ENCODE measurements at regions not wholly inside any gene's neighbourhood (a gene's known extent, or its start where the extent isn't known, plus 50 kb on each side); places are given as distances from the start of the nearest gene placed in this dataset.

DNA sequence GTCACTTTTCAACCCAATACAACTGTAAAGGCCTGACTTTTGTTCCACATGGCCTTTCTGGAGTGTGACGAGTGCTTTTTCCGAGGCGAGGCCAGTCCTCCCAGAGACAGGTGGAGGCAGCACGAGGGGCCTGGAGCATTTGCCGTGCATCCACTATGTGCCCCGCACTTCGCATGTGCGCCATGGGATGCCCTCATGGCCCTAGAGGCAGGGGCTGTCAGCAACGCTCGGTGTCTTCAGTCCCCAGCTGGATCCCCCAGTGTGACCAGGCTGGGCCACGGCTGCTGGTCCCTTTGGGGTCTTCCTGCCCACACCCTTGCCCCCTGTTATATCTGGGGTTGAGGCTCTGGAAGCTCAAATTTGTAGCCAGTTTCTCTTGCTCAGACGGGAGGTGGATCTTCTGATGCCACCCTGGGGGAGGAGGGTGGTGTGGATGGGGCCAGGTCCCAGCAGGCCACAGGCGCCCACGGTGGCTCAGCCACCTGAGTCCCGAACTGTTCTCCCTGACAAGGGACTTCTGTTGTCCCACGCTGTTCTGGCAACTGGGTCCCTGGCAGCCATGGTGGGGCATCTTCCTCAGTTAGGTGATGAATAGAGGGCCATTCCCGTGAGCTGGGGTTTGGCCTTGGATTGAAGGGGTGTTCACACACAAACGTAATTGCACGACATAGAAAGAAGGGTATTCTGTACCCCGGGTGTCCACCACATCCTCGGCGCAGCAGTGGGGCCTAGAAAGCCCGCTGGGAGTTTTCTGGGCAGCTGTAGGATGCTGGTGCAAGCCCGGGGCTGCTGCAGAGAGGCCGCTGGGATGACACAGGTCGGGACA, 100.9 kb downstream of the CTTN start:
- no peaks in the 10 kb centered on the region for H3K4me1 ChIP-seq (replicated peaks; ENCODE audit: insufficient read depth)
- POLR2A ChIA-PET (ENCODE audit: unreplicated experiment), result no interaction called here
- no peaks in the 10 kb centered on the region for H3K9me3 ChIP-seq (ENCODE audit: insufficient read depth, low read depth)
- TF ChIP-seq, protein P1, sequence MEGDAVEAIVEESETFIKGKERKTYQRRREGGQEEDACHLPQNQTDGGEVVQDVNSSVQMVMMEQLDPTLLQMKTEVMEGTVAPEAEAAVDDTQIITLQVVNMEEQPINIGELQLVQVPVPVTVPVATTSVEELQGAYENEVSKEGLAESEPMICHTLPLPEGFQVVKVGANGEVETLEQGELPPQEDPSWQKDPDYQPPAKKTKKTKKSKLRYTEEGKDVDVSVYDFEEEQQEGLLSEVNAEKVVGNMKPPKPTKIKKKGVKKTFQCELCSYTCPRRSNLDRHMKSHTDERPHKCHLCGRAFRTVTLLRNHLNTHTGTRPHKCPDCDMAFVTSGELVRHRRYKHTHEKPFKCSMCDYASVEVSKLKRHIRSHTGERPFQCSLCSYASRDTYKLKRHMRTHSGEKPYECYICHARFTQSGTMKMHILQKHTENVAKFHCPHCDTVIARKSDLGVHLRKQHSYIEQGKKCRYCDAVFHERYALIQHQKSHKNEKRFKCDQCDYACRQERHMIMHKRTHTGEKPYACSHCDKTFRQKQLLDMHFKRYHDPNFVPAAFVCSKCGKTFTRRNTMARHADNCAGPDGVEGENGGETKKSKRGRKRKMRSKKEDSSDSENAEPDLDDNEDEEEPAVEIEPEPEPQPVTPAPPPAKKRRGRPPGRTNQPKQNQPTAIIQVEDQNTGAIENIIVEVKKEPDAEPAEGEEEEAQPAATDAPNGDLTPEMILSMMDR (conservative IDR thresholded peaks at IDR 0.05), result no peak
- no peak for TF ChIP-seq EZH2 (IDR thresholded peaks at IDR 0.05; ENCODE audit: low read depth)
- no peaks in the 10 kb centered on the region for H3K27me3 ChIP-seq (ENCODE audit: insufficient read depth, low read depth)
- BruUV-seq (replicated peaks), result no TSS peak
- peaks cover 6% of the 10 kb centered on the region; the same call in 1 of the 2 replicates for H4K20me1 ChIP-seq (ENCODE audit: insufficient read depth)
- H2AFZ ChIP-seq, result no peak overlapping the region
- H3K9me2 ChIP-seq (ENCODE audit: insufficient read depth), result no peaks in the 10 kb centered on the region
- no peak overlapping the region for H3K4me2 ChIP-seq
- no peaks in the 10 kb centered on the region for H3F3A ChIP-seq (ENCODE audit: insufficient read depth, low read depth)
- H3K79me2 ChIP-seq (ENCODE audit: low read depth), result no peaks in the 10 kb centered on the region
- no peak overlapping the region for H3K4me3 ChIP-seq
- no peak for DNase-seq
- H3K27ac ChIP-seq, result no peak overlapping the region
- CTCF ChIA-PET, result no interaction called here
- intact Hi-C loops (cut with micrococcal nuclease; ENCODE audit: unreplicated experiment), result no loop called here
- H3K36me3 ChIP-seq (ENCODE audit: low read depth), result no peaks in the 10 kb centered on the region

DNA sequence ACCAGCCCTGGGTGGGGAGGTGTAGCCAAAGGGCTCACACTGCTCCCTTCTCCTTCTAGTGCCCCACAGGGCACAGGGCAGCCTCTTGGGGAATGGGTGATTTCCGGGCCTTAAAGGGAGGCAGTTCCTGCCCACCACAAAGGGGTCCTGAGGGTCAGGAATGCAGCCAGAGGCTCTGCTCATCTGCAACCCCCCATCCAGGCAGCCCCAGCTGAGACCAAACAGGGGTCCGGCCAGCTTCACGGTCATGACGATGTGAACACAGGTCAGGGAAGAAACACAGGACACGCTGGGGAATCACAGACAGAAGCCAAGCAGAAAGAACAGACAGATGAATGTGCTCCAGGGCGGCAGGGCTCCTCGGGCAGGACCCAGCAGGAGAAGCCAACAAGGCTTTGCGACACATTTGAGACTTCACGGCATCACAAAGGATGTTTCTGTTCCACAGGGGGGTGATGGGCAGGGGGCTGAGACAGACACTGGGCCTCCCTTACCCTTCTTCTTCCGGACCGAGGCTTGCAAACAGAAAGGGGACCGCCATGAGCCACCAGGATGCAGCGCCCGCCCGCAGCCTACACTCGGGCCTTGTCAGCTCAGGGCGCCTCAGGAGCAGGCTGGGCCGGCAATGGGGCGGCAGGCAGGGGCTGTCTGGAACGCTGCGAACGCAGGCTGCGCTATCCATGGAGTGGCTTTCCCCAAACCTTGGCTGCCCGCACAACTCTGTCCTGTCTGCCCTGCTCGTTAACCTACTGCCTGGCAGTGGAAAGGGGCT, 101.9 kb downstream of the CTTN start:
- H3K9me3 ChIP-seq (ENCODE audit: insufficient read depth, low read depth), result no peaks in the 10 kb centered on the region
- CTCF ChIA-PET, result no interaction called here
- no peak overlapping the region for H3K4me2 ChIP-seq
- H3F3A ChIP-seq (ENCODE audit: insufficient read depth, low read depth), result no peaks in the 10 kb centered on the region
- no peaks in the 10 kb centered on the region for H3K79me2 ChIP-seq (ENCODE audit: low read depth)
- H2AFZ ChIP-seq, result no peak overlapping the region
- no TSS peak for BruUV-seq (replicated peaks)
- POLR2A ChIA-PET (ENCODE audit: unreplicated experiment), result no interaction called here
- no peak overlapping the region for H3K4me3 ChIP-seq
- H3K36me3 ChIP-seq (ENCODE audit: low read depth), result no peaks in the 10 kb centered on the region
- H3K27me3 ChIP-seq (ENCODE audit: insufficient read depth, low read depth), result no peaks in the 10 kb centered on the region
- no peaks in the 10 kb centered on the region for H3K4me1 ChIP-seq (replicated peaks; ENCODE audit: insufficient read depth)
- peaks cover 13% of the 10 kb centered on the region for H4K20me1 ChIP-seq (ENCODE audit: insufficient read depth)
- H3K9me2 ChIP-seq (ENCODE audit: insufficient read depth), result no peaks in the 10 kb centered on the region
- intact Hi-C loops (cut with micrococcal nuclease; ENCODE audit: unreplicated experiment), result no loop called here
- no peak for TF ChIP-seq EZH2 (IDR thresholded peaks at IDR 0.05; ENCODE audit: low read depth)
- TF ChIP-seq, protein P1 (conservative IDR thresholded peaks at IDR 0.05), result no peak
- H3K27ac ChIP-seq, result no peak overlapping the region
- no peak for DNase-seq

DNA sequence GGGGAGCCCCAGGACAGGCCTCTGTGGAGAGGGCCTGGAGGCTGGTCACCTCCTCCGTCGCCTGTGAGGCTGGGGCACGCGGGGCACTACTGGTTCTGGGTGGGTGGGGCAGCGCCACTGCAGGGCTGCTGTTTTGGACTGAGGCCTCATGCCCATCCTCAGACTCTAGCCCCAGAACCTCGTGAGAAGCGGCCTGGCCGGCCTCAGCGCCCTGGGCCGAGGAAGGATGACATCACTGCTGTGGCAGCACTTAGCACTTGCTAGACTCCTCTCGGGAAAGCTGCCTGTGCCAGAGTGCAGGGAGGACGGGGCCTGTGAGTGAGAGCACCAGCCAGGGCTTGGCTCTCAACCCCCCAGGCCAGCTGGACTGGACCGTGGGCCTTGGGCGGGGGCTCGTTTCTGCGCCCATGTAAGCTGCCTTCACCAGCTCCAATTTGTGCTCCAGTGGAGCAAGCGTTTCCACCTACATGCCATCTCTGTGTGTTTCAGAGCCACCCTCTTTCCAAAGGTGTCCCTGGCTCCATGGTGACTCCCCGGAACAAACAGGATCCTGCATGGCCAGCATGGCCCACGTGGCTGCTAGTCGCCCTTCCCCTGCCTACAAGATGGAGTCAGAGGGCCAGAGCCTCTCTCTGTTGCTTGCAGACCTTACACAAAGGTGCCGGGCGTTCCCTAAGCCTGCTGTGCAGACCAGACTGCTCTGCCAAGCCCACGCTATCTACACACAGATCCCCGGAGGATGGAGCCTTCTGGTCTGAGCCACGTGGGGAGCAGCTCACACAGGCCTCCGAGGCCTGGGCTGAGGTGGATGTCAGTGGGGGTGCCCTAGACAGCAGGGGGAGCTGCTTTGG, 102.9 kb downstream of the CTTN start:
- no TSS peak for BruUV-seq (replicated peaks)
- intact Hi-C loops (cut with micrococcal nuclease; ENCODE audit: unreplicated experiment), result no loop called here
- H3K79me2 ChIP-seq (ENCODE audit: low read depth), result no peaks in the 10 kb centered on the region
- H3K27me3 ChIP-seq (ENCODE audit: insufficient read depth, low read depth), result no peaks in the 10 kb centered on the region
- H3K4me3 ChIP-seq, result no peak overlapping the region
- no peak overlapping the region for H3K4me2 ChIP-seq
- H3K9me2 ChIP-seq (ENCODE audit: insufficient read depth), result no peaks in the 10 kb centered on the region
- no peaks in the 10 kb centered on the region for H3F3A ChIP-seq (ENCODE audit: insufficient read depth, low read depth)
- CTCF ChIA-PET, result no interaction called here
- no peaks in the 10 kb centered on the region for H3K4me1 ChIP-seq (replicated peaks; ENCODE audit: insufficient read depth)
- no peak overlapping the region for H3K27ac ChIP-seq
- no peaks in the 10 kb centered on the region for H3K9me3 ChIP-seq (ENCODE audit: insufficient read depth, low read depth)
- DNase-seq, result no peak
- H3K36me3 ChIP-seq (ENCODE audit: low read depth), result no peaks in the 10 kb centered on the region
- TF ChIP-seq EZH2 (IDR thresholded peaks at IDR 0.05; ENCODE audit: low read depth), result no peak
- POLR2A ChIA-PET (ENCODE audit: unreplicated experiment), result interaction anchor here (0.5 kb wide), 1 partner anchor 80 kb away, joined by 4 read pairs; no protein-coding TSS in a partner anchor
- no peak overlapping the region for H2AFZ ChIP-seq
- H4K20me1 ChIP-seq (ENCODE audit: insufficient read depth), result peaks cover 17% of the 10 kb centered on the region
